Naive thymus-derived CD8-positive, alpha-beta T cell (primary cell): ENCODE measurements at regions not wholly inside any gene's neighbourhood (a gene's known extent, or its start where the extent isn't known, plus 50 kb on each side); places are given as distances from the start of the nearest gene placed in this dataset.

Experiments
- ATAC-seq, 2 donors: fragments of 150-1000 bp; cut with Tn5 transposase in 1 of 2; sonication (Bioruptor Pico), chemical (Tn5 transposase) in 1 of 2; 1 replicate in 1 of 2; 2 replicates in 1 of 2; pipeline ENCODE4 v1.10.0; 2021; ENCODE audit warnings: mild to moderate bottlenecking in 2 of 2, moderate library complexity in 2 of 2
- POLR2A ChIA-PET: fragments of 350-600 bp; sonication (Branson Sonifier 250); formaldehyde crosslinking; loops from one replicate; lab custom pipeline; 2021; ENCODE audit warnings: antibody characterized with exemption; lab: Charles Lee
- DNase-seq, 10 donors: peaks; one replicate each; pipeline versions ENCODE4 v3.0.0 to v3.0.0-alpha.2; 2020 to 2022
- H3K27ac Mint-ChIP-seq, 10 donors: one replicate each; pipeline ENCODE4 v1.8.0; 2020 to 2022; ENCODE audit warnings: mild to moderate bottlenecking in 10 of 10, mixed read lengths in 10 of 10, moderate library complexity in 4 of 10, inconsistent platforms in 1 of 10
- H3K27me3 Mint-ChIP-seq, 5 donors: one replicate each; pipeline ENCODE4 v1.8.0; 2021 to 2022; ENCODE audit warnings: mixed read lengths in 5 of 5
- H3K36me3 Mint-ChIP-seq, 3 donors: one replicate each; pipeline ENCODE4 v1.8.0; 2020 to 2022; ENCODE audit warnings: mixed read lengths in 3 of 3, mild to moderate bottlenecking in 2 of 3, inconsistent platforms in 1 of 3
- H3K4me1 Mint-ChIP-seq, 4 donors: one replicate each; pipeline ENCODE4 v1.8.0; 2021 to 2022; ENCODE audit warnings: mixed read lengths in 4 of 4
- H3K4me3 Mint-ChIP-seq, 10 donors: one replicate each; pipeline ENCODE4 v1.8.0; 2020 to 2022; ENCODE audit warnings: mild to moderate bottlenecking in 10 of 10, mixed read lengths in 10 of 10, moderate library complexity in 6 of 10, inconsistent platforms in 1 of 10
- H3K9me3 Mint-ChIP-seq, 9 donors: one replicate each; pipeline ENCODE4 v1.8.0; 2020 to 2022; ENCODE audit warnings: mixed read lengths in 9 of 9, mild to moderate bottlenecking in 3 of 9, inconsistent platforms in 1 of 9, moderate library complexity in 1 of 9

DNA sequence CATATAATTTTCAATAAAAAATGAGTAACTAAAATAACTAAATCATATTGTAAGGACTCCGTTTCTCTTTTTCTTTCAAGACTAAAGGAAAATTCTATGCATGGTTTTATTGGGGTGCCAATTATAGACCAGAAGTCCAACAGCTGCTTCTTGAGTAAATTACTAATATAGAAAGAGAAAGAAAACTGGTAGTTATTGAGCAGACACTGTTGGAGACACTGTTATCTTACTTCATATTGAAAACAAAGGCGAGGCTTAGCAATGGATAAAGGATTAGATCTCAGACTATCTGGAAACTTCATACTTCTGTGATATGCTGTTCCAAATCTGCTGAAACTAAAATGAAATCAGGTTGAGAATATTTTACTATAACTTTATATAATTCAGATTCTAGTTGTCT lies 169.6 kb upstream of the EYS start:
- no peaks in the 10 kb centered on the region for H3K4me1 Mint-ChIP-seq
- no peak for ATAC-seq
- peaks cover 0 to 12% (median 4%) of the 10 kb centered on the region in 9 donors for H3K9me3 Mint-ChIP-seq
- H3K27ac Mint-ChIP-seq = no peak overlapping the region
- no peak overlapping the region for H3K4me3 Mint-ChIP-seq
- no peaks in the 10 kb centered on the region for H3K36me3 Mint-ChIP-seq
- DNase-seq = no peak
- POLR2A ChIA-PET = no interaction called here
- no peaks in the 10 kb centered on the region for H3K27me3 Mint-ChIP-seq

DNA sequence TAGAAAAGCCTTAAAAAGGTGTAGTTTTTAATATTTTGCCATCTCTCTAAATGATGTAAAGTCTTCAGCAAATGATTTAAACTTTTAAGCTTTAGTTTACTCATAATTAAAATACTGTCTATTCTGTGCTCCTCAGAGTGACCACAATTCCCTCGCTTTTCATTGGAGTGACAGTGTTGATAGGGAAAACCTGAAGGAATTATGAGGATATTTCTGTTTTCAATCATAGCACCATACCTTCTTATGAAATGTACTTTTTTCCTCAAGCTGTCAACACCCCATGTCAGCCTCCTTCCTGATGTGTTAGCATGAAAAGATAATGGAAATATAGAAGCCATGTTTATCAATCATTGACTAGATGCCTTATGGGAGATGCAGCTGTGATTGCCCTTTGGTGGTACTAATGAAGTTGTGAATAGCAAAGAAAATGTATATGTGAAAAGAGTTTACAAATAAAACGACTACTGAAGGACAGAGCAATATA lies 145.4 kb upstream of the EYS start:
- ATAC-seq = no peak
- no peak overlapping the region for H3K27ac Mint-ChIP-seq
- H3K36me3 Mint-ChIP-seq = no peaks in the 10 kb centered on the region
- H3K9me3 Mint-ChIP-seq = peaks cover 0 to 27% (median 8%) of the 10 kb centered on the region in 9 donors
- POLR2A ChIA-PET = no interaction called here
- no peaks in the 10 kb centered on the region for H3K27me3 Mint-ChIP-seq
- no peaks in the 10 kb centered on the region for H3K4me1 Mint-ChIP-seq
- DNase-seq = no peak
- no peak overlapping the region for H3K4me3 Mint-ChIP-seq

DNA sequence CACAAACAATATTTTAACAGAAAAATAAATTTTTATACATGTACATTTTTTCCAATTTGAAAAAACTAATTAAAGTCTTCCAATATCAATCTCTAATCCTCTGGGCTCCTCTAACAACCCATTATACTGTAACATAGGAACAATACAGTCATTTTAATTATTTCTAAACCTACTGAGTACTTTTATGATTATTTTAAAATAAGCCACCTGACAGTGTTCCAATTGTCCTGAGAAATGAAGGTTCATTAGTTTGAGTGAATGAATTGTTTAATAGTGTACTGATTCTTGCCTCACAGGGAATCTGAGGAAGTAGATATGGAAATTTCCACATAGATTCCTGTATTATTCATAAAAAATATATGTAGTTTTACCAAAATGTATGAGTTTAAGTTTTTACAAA lies 123.1 kb upstream of the EYS start:
- H3K27me3 Mint-ChIP-seq = no peaks in the 10 kb centered on the region
- DNase-seq (no peak), ATAC-seq (no peak)
- H3K9me3 Mint-ChIP-seq = peaks cover 0 to 30% (median 10%) of the 10 kb centered on the region in 9 donors
- H3K4me3 Mint-ChIP-seq = no peak overlapping the region
- no peaks in the 10 kb centered on the region for H3K36me3 Mint-ChIP-seq
- no peak overlapping the region for H3K27ac Mint-ChIP-seq
- H3K4me1 Mint-ChIP-seq = no peaks in the 10 kb centered on the region
- POLR2A ChIA-PET = no interaction called here

DNA sequence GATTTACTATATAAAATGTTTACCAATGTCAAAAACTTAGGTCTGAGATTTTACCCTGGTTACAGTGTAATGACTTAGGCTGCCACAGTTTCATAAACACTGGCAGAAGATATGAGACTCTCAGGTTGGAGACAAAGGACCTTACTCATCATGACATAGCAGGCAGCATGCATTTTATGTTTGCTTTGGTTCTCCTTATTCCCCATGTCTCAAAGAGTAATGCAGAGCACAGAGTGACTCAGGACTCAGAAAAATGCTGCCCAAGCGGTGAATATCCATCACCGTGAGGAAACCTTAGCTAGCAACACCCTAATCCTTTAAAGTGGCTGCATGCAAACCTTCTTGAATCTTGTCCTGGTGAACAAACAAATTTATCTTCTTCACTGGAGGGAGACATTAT lies 112.1 kb upstream of the EYS start:
- no peak for DNase-seq
- no peak for ATAC-seq

DNA sequence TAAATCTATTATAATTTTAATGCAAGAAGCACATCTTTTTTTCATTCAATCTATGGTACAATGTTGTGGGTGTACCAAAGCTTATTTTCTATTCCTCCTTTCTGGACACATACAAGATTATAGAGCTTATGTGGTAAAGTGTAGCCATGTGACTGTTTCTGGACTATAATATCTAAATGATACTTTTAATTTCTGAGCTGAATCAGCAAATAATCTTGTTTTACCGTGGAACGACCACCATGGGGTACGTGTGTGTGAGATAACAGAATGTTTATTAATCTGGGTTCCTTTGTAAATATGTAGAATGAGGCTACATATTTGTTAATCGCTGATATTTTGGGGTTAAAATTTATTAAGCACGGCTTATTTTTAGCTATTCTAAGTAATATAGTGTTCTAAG lies 111.5 kb upstream of the EYS start:
- H3K27ac Mint-ChIP-seq = no peak overlapping the region
- no peaks in the 10 kb centered on the region for H3K4me1 Mint-ChIP-seq
- POLR2A ChIA-PET = no interaction called here
- DNase-seq (no peak), ATAC-seq (no peak)
- no peak overlapping the region for H3K4me3 Mint-ChIP-seq
- peaks cover 4 to 27% (median 12%) of the 10 kb centered on the region in 9 donors for H3K9me3 Mint-ChIP-seq
- no peaks in the 10 kb centered on the region for H3K36me3 Mint-ChIP-seq
- no peaks in the 10 kb centered on the region for H3K27me3 Mint-ChIP-seq

More for the DNA sequence above, 112.1 kb upstream of the EYS start:
- no peaks in the 10 kb centered on the region for H3K4me1 Mint-ChIP-seq
- no peaks in the 10 kb centered on the region for H3K27me3 Mint-ChIP-seq
- H3K27ac Mint-ChIP-seq = no peak overlapping the region
- H3K9me3 Mint-ChIP-seq = peaks cover 4 to 30% (median 12%) of the 10 kb centered on the region in 9 donors
- H3K36me3 Mint-ChIP-seq = no peaks in the 10 kb centered on the region
- POLR2A ChIA-PET = no interaction called here
- H3K4me3 Mint-ChIP-seq = no peak overlapping the region

DNA sequence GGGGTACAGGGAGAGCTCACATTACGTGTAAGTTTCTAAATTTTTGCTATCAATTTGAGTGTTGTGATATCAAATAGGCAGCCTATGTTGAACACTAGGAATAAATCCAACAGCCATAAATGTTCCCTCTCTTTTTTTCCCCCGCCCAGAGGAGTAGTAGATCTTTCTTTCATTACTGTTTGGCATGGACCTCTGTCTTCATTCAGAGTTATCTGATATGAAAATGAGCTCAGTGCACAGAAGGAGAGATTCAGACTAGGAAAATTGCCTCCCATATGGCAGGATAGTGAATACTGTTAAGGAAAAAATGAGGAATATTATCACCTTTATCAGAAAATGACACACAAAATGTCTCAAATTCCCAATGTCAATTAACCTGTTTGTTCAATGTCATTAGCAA lies 110.0 kb upstream of the EYS start:
- POLR2A ChIA-PET = no interaction called here
- H3K36me3 Mint-ChIP-seq = no peaks in the 10 kb centered on the region
- H3K4me3 Mint-ChIP-seq = no peak overlapping the region
- no peak overlapping the region for H3K27ac Mint-ChIP-seq
- H3K4me1 Mint-ChIP-seq = no peaks in the 10 kb centered on the region
- peaks cover 2 to 23% (median 12%) of the 10 kb centered on the region in 9 donors for H3K9me3 Mint-ChIP-seq
- no peak for DNase-seq
- no peak for ATAC-seq
- no peaks in the 10 kb centered on the region for H3K27me3 Mint-ChIP-seq

DNA sequence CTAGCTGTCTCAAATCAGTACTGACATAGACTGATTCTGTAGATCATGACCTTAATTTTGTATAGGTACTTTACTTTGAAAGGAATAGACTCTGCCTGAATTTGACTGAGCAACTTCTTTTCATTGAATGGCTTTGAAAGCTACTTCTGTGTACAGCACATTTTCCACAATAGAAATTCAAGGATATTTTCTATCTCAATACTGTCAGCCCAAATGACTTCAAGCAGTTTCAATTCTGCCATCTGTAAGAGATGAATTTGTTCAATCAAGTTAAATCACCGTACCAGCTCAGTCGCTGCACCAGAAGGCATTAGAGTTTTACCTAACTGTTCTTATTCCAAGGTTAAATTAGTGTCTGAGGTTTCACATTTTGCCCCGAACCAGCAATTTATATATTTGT lies 107.0 kb upstream of the EYS start:
- H3K9me3 Mint-ChIP-seq = peaks cover 0 to 18% (median 4%) of the 10 kb centered on the region in 9 donors
- no peaks in the 10 kb centered on the region for H3K36me3 Mint-ChIP-seq
- no peaks in the 10 kb centered on the region for H3K4me1 Mint-ChIP-seq
- no peak overlapping the region for H3K4me3 Mint-ChIP-seq
- no peak overlapping the region for H3K27ac Mint-ChIP-seq
- ATAC-seq (no peak), DNase-seq (no peak)
- POLR2A ChIA-PET = no interaction called here
- no peaks in the 10 kb centered on the region for H3K27me3 Mint-ChIP-seq

DNA sequence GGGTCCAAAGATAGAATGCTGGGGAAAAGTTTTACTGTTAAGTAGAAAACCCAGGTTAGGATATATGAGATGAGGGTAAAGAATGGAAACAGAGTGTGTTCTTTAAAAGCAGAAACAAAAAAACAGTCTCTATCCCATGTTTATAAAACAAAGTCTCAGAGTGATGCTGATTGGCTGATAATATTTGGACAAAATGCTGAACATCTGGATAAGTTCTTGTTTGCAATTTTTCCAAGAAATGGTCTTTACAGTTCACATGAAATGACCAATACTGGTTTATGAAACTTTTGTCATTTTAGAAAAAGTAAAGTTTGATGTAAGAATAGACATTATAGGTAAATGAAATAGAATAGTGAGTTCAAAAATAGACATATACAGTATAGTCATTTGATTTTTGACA lies 96.2 kb upstream of the EYS start:
- DNase-seq (no peak), ATAC-seq (no peak)
- Mint-ChIP-seq H3K4me3 (no peak overlapping the region), H3K36me3 (no peaks in the 10 kb centered on the region), H3K9me3 (peaks cover 0 to 16% (median 6%) of the 10 kb centered on the region in 9 donors), H3K4me1 (no peaks in the 10 kb centered on the region), H3K27ac (no peak overlapping the region), H3K27me3 (no peaks in the 10 kb centered on the region)
- POLR2A ChIA-PET = no interaction called here

DNA sequence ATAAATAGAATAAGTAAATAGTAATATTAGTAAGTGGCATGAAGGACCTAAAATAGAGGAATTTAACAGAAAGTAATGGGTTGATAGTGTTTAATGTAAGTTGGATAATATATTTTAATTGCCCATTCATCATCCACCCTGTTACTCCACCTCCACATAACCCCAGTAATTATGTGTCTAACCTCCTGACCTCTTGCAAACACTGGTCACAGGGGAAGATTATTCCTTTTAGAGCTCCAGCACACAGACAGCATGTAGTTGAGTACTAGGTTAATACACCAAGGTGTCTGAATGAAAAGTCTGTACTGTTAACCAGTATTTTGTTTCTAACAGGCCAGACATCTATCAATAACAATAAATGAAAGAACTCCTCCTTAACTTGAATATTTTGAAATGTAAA lies 92.4 kb upstream of the EYS start:
- no peak overlapping the region for H3K4me3 Mint-ChIP-seq
- no peaks in the 10 kb centered on the region for H3K36me3 Mint-ChIP-seq
- POLR2A ChIA-PET = no interaction called here
- H3K27ac Mint-ChIP-seq = no peak overlapping the region
- DNase-seq = no peak
- H3K9me3 Mint-ChIP-seq = peaks cover 2 to 14% (median 4%) of the 10 kb centered on the region in 9 donors
- no peaks in the 10 kb centered on the region for H3K27me3 Mint-ChIP-seq
- no peak for ATAC-seq
- H3K4me1 Mint-ChIP-seq = no peaks in the 10 kb centered on the region

DNA sequence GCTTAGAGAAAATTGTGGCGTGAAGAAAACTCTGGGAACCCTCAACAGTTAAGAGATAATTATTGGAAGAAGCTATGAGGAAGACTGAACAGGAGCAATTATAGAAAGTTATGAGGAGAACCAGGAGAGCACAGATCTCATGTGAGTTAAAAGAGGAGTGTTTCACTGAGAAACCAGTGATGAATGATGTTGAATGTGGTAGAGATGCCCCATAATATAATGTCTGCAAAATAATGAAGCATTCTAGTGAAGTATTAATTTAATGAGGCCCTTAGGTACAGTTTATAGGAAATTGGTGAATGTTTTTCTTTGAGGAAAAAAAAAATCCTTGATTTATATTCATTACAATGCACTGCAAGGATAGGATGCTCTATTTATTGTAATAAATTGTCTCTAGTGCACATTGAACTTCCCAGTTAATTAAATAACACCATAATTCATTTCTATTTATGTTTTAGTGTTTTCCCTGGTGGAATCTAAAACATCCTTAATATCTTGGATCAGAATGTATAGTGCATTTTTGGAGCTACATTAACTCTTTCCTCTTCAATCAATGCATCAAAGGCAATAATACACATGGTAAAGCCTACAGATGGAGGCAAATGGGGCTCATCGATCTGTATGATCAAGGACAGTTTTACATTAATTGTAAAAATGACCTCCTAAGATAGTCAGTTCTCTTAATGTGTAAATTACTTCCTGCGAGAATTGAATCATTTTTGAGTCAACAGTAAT lies 91.4 kb upstream of the EYS start:
- no peaks in the 10 kb centered on the region for H3K4me1 Mint-ChIP-seq
- H3K27me3 Mint-ChIP-seq = no peaks in the 10 kb centered on the region
- peaks cover 0 to 14% (median 3%) of the 10 kb centered on the region in 9 donors for H3K9me3 Mint-ChIP-seq
- H3K27ac Mint-ChIP-seq = no peak overlapping the region
- POLR2A ChIA-PET = no interaction called here
- no peak overlapping the region for H3K4me3 Mint-ChIP-seq
- H3K36me3 Mint-ChIP-seq = no peaks in the 10 kb centered on the region
- no peak for ATAC-seq
- DNase-seq = no peak

DNA sequence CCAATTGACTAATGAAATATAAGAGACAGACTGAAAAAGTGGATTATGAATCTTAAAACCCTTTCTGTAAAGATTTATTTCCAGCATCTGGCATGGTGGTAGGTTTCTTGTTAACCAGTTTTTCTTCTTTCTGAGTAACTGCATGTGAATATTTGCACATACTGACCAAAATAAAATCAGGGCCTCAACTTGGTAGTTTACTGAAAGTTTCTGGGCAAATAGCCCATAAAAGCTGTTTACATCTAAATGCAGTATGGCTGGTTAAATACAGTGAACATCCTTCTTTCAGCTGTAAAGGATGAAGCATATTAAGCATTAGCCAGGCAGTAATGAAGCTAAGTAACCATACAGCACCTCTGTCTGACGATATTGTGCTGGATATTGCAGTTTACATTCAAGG lies 83.6 kb upstream of the EYS start:
- Mint-ChIP-seq H3K27me3 (no peaks in the 10 kb centered on the region), H3K4me1 (no peaks in the 10 kb centered on the region), H3K9me3 (peaks cover 0 to 22% (median 10%) of the 10 kb centered on the region in 9 donors), H3K27ac (no peak overlapping the region), H3K4me3 (no peak overlapping the region), H3K36me3 (peaks cover 0 to 8% (median 0%) of the 10 kb centered on the region in 3 donors)
- ATAC-seq (no peak), DNase-seq (no peak)
- POLR2A ChIA-PET = no interaction called here

DNA sequence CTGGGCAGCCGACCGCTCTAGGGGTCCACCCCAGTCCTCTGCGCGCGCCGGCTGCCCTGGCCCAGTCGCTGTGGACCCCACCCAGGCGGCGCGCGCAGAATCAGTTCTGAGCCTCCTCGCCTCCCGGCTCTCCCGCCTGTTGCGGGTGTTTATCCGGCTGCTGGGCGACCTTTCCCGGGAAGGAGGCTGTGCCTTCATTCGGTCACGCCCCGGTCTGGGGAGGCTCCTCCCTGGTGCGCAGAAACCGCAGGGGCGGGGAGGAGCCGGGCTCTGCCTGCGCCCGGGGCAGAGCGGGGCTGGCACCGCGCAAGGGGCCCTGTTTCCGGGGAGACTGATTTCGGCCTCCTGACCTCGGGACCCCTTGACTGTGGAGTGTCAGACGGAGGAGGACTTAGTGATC lies 80.8 kb upstream of the EYS start:
- no peak for DNase-seq
- peaks cover 0 to 5% (median 0%) of the 10 kb centered on the region in 3 donors for H3K36me3 Mint-ChIP-seq
- no peak overlapping the region for H3K27ac Mint-ChIP-seq
- no peaks in the 10 kb centered on the region for H3K4me1 Mint-ChIP-seq
- no peaks in the 10 kb centered on the region for H3K27me3 Mint-ChIP-seq
- no peak for ATAC-seq
- H3K9me3 Mint-ChIP-seq = peaks cover 0 to 23% (median 7%) of the 10 kb centered on the region in 9 donors
- no peak overlapping the region for H3K4me3 Mint-ChIP-seq
- POLR2A ChIA-PET = no interaction called here

DNA sequence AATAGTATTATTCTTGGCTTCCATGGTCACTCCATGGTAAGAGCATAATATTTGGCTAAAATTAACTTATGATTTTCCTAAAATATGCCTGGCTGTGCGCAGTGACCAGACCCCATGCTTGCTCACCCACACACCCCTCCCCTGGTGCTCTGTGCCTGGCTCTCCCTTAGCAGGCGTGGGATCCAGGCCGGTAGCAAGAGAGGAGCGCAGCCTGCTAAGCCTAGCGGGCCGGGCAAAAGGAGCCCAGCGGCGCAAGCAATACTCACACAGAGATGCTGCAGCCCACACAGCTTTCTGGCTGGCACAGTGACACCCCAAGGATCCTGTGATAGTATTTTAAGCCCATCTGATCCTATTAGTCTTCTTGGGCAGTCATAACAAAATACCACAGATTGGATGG lies 79.8 kb upstream of the EYS start:
- no peak for DNase-seq
- no peak for ATAC-seq
- POLR2A ChIA-PET = no interaction called here
- Mint-ChIP-seq H3K27me3 (no peaks in the 10 kb centered on the region), H3K4me3 (no peak overlapping the region), H3K27ac (no peak overlapping the region), H3K36me3 (peaks cover 0 to 5% (median 0%) of the 10 kb centered on the region in 3 donors), H3K9me3 (peaks cover 0 to 32% (median 7%) of the 10 kb centered on the region in 9 donors), H3K4me1 (no peaks in the 10 kb centered on the region)

DNA sequence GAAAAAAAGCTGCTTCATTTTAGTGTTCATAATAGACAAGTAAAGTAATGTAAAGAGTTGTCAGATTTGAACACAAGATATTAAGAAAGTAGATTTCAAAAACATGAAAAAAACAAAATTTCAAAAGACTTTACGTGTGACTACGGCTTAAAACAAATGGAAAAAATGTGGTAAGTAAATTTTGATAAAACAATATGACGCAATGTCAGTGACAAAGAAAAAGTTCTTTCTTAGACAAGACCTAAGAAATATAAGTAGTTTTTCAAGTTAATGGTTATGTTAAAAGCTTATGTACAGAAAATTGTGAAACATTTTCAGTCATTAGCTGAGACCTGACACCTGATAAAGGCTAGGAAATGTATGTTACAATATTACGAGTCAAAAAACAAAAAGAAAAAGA lies 73.7 kb upstream of the EYS start:
- H3K4me3 Mint-ChIP-seq = no peak overlapping the region
- POLR2A ChIA-PET = no interaction called here
- H3K9me3 Mint-ChIP-seq = peaks cover 0 to 54% (median 9%) of the 10 kb centered on the region in 9 donors
- DNase-seq (no peak), ATAC-seq (no peak)
- no peaks in the 10 kb centered on the region for H3K36me3 Mint-ChIP-seq
- no peaks in the 10 kb centered on the region for H3K27me3 Mint-ChIP-seq
- no peaks in the 10 kb centered on the region for H3K4me1 Mint-ChIP-seq
- H3K27ac Mint-ChIP-seq = no peak overlapping the region
